Vagina (tissue), 2 donors: ENCODE measurements at regions not wholly inside any gene's neighbourhood (a gene's known extent, or its start where the extent isn't known, plus 50 kb on each side); places are given as distances from the start of the nearest gene placed in this dataset.

Experiments
- POLR2A ChIP-seq, 2 donors: fragments of 450-650 bp; IDR thresholded peaks; one replicate each; pipeline ENCODE4 v1.6.1; 2017; ENCODE audit warnings: antibody characterized with exemption in 2 of 2, mild to moderate bottlenecking in 2 of 2, moderate library complexity in 2 of 2
- POLR2AphosphoS5 ChIP-seq, 2 donors: sonication (generic); formaldehyde crosslinking; IDR thresholded peaks; one replicate each; pipeline ENCODE4 v1.9.0; 2017; ENCODE audit warnings: antibody characterized with exemption in 2 of 2, mild to moderate bottlenecking in 2 of 2, low read depth in 1 of 2; ENCODE audit not compliant: insufficient read depth in 1 of 2
- TF ChIP-seq, protein P1 (sequence below), 3 experiments: fragments of 450-650 bp in 2 of 3; fragments of 200-600 bp in 1 of 3; sonication (generic) in 1 of 3; IDR thresholded peaks; one replicate each; pipeline ENCODE4 v1.5.1; 2017 to 2019; ENCODE audit warnings: antibody characterized with exemption in 3 of 3, mild to moderate bottlenecking in 2 of 3, moderate library complexity in 2 of 3

DNA sequence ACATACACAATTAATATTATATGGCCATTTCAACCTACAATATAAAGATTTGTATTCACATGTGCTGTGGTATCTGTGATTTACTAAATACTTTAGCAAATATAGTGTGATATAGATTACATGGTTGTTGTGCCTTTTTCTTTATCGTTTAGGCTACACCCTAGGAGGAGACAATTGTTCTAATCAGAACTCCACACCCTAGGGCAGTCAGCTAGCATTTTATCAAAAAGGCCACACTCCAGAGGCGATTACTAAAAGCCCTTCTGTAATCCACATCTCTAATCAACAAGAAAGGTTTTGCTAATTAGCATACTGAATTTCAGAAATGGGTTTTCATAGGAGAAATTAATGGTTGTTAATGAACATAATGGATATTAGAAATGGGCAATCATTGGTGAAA is 319.5 kb upstream of the NOCT start:
- TF ChIP-seq, protein P1, sequence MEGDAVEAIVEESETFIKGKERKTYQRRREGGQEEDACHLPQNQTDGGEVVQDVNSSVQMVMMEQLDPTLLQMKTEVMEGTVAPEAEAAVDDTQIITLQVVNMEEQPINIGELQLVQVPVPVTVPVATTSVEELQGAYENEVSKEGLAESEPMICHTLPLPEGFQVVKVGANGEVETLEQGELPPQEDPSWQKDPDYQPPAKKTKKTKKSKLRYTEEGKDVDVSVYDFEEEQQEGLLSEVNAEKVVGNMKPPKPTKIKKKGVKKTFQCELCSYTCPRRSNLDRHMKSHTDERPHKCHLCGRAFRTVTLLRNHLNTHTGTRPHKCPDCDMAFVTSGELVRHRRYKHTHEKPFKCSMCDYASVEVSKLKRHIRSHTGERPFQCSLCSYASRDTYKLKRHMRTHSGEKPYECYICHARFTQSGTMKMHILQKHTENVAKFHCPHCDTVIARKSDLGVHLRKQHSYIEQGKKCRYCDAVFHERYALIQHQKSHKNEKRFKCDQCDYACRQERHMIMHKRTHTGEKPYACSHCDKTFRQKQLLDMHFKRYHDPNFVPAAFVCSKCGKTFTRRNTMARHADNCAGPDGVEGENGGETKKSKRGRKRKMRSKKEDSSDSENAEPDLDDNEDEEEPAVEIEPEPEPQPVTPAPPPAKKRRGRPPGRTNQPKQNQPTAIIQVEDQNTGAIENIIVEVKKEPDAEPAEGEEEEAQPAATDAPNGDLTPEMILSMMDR (IDR thresholded peaks at IDR 0.05) = no peak
- TF ChIP-seq POLR2A (IDR thresholded peaks at IDR 0.05) (no peak), POLR2AphosphoS5 (IDR thresholded peaks at IDR 0.05; ENCODE audit: insufficient read depth in 1 of 2, low read depth in 1 of 2) (no peak)
